Stimulated activated naive CD8-positive, alpha-beta T cell treated with anti-CD3 and anti-CD28 coated beads, Interleukin-15, amount 100 ng/mL, for 72 hours (primary cell): ENCODE measurements at regions not wholly inside any gene's neighbourhood (a gene's known extent, or its start where the extent isn't known, plus 50 kb on each side); places are given as distances from the start of the nearest gene placed in this dataset.
"Not testable (repeated sequence)": the region's sequence is repeated elsewhere in the genome, so short reads cannot be mapped to it uniquely, and the experiment has no call there.

Experiments
- ATAC-seq: fragments of 150-1000 bp; cut with Tn5 transposase; 2 replicates; pipeline ENCODE4 v1.10.0; 2021; ENCODE audit warnings: mild to moderate bottlenecking, moderate library complexity
- DNase-seq, 2 donors: peaks; one replicate each; pipeline ENCODE4 v3.0.0; 2021 to 2022
- H3K27ac Mint-ChIP-seq, 2 donors: one replicate each; pipeline ENCODE4 v1.8.0; 2022; ENCODE audit warnings: mild to moderate bottlenecking in 2 of 2, mixed read lengths in 2 of 2, moderate library complexity in 2 of 2
- H3K27me3 Mint-ChIP-seq: one replicate; pipeline ENCODE4 v1.8.0; 2022; ENCODE audit warnings: mixed read lengths
- H3K4me1 Mint-ChIP-seq: one replicate; pipeline ENCODE4 v1.8.0; 2022; ENCODE audit warnings: mild to moderate bottlenecking, mixed read lengths
- H3K4me3 Mint-ChIP-seq, 2 donors: one replicate each; pipeline ENCODE4 v1.8.0; 2022; ENCODE audit warnings: mild to moderate bottlenecking in 2 of 2, mixed read lengths in 2 of 2, moderate library complexity in 1 of 2
- H3K9me3 Mint-ChIP-seq, 2 donors: one replicate each; pipeline ENCODE4 v1.8.0; 2022; ENCODE audit warnings: mixed read lengths in 2 of 2

- no peak for ATAC-seq
- no peaks in the 10 kb centered on the region for H3K4me1 Mint-ChIP-seq
- peaks cover 13 to 14% of the 10 kb centered on the region in 2 donors for H3K9me3 Mint-ChIP-seq
- no peak overlapping the region for H3K27ac Mint-ChIP-seq
- no peak for DNase-seq
- no peaks in the 10 kb centered on the region for H3K27me3 Mint-ChIP-seq
- H3K4me3 Mint-ChIP-seq, result no peak overlapping the region
These were observed 108.4 kb upstream of the DAB1 start for GRCh38 chr1:57532299-57532698.

GRCh38 chr1:57530911-57531260, 107.0 kb upstream of the DAB1 start:
- H3K9me3 Mint-ChIP-seq, result peaks cover 13 to 14% of the 10 kb centered on the region in 2 donors
- not testable (repeated sequence) for H3K27ac Mint-ChIP-seq, H3K4me1 Mint-ChIP-seq, ATAC-seq, DNase-seq, H3K27me3 Mint-ChIP-seq, H3K4me3 Mint-ChIP-seq

DNA sequence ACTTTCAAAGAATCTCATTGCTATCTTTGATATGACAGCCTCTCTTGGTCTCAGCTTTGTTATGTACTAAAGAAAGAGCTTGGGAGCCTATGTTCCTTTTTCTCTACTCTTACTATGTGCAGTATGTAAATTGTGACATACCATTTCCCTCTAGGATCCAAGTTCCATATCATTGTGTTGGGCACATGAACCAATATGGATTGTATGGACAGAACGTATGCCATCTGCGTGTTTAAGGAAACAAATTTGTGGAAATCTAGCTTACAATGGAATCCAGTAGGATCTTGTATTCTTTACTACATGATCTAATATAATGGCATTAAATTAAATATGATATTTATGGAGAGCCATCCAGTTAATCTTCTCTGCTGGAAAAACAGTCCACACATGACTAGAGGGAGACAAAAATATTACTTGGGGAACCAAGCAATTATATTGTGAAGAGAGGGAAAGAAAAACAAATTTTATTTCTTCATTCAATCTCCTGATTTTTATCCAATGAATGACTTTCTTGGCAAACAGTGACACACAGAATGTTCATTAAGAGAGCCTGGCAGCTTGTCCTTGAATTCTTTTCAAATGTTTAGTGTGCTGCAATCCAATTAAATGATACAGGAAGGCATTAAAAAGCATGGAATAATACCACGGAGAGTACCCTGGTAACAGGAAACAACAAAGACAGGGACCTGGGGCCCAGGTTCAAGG, 106.5 kb upstream of the DAB1 start:
- H3K9me3 Mint-ChIP-seq, result peaks cover 13 to 14% of the 10 kb centered on the region in 2 donors
- no peak for ATAC-seq
- no peak overlapping the region for H3K27ac Mint-ChIP-seq
- no peak overlapping the region for H3K4me3 Mint-ChIP-seq
- no peak for DNase-seq
- H3K4me1 Mint-ChIP-seq, result no peaks in the 10 kb centered on the region
- no peaks in the 10 kb centered on the region for H3K27me3 Mint-ChIP-seq

DNA sequence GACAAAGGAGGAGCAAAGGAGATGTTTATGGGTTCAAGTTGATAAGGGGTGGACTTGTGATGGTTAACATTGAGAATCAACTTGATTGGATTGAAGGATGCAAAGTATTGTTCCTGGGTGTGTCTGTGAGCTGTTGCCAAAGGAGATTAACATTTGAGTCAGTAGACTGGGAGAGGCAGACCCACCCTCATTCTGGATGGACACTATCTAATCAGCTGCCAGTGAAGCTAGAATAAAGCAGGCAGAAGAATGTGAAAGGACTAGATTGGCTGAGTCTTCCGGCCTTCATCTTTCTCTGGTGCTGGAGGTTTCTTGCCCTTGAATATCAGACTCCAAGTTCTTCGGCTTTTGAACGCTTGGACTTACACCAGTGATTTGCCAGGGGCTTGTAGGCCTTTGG, 98.7 kb upstream of the DAB1 start:
- H3K9me3 Mint-ChIP-seq, result no peaks in the 10 kb centered on the region
- no peak for DNase-seq
- no peaks in the 10 kb centered on the region for H3K4me1 Mint-ChIP-seq
- H3K4me3 Mint-ChIP-seq, result no peak overlapping the region
- H3K27ac Mint-ChIP-seq, result no peak overlapping the region
- ATAC-seq, result no peak
- H3K27me3 Mint-ChIP-seq, result peaks cover 14% of the 10 kb centered on the region

DNA sequence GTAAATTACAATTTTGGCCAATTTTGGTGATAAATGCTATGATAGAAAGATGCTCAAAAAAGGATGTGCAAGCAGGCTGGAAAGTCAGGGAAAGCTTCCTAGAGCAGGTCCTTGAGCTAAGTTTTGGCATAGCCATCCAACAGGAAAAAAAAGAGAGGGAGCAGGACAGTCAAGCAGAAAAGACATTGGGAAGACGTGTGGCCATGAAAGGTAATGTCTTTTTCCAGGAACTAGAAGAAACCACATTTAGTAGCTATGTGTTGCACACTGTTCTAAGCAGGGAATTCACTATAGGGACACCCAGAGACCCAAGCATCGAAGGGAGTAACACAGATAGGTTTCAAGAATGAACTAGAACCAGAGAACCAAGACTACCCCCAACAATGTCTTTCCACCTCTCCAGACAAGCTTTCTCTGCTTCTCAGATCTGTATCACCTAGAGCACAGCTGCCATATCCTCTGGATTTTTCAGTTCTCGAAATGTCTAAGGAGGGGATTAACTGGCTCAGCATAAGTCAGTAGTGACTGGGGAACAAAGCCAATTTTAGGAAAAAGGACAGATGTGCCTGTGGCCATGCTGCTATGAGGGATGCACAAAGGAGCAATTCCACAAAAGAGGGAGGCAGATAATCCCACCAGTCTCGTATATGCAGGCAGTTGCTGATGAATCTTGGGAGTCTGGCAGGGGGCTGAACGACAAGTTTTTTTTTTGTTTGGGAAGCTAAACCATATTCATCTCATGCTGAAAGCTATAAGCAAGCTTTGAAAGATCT, 97.1 kb upstream of the DAB1 start:
- Mint-ChIP-seq H3K27me3 (peaks cover 14% of the 10 kb centered on the region), H3K27ac (no peak overlapping the region), H3K4me3 (no peak overlapping the region), H3K9me3 (no peaks in the 10 kb centered on the region), H3K4me1 (no peaks in the 10 kb centered on the region)
- DNase-seq (no peak), ATAC-seq (no peak)

DNA sequence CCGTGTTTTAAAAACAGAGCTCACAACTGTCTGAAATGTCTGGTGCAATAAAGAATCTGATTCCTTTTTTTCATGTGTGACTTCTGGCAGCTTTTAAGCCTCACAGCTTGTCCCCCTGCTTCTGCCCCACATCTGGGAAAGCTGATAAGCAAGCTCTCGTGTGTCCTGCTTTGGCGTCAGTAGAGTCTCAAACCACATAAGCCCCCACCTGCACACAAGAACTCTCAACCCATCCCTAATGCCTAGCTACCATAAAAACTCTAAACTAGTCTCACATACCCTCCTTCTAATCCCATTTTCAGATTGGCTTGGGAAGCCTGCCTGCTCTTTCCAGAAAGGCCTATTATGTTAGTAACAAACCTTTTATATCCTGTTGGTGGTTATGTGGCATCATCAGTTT, 94.6 kb upstream of the DAB1 start:
- Mint-ChIP-seq H3K27ac (peak overlapping the region in 1 of 2 donors; percentile 28), H3K9me3 (no peaks in the 10 kb centered on the region), H3K4me1 (no peaks in the 10 kb centered on the region), H3K4me3 (no peak overlapping the region), H3K27me3 (peaks cover 20% of the 10 kb centered on the region)
- no peak for DNase-seq
- no peak for ATAC-seq

- Mint-ChIP-seq H3K4me1 (no peaks in the 10 kb centered on the region), H3K27me3 (peaks cover 27% of the 10 kb centered on the region), H3K4me3 (no peak overlapping the region), H3K27ac (no peak overlapping the region), H3K9me3 (no peaks in the 10 kb centered on the region)
- DNase-seq (no peak), ATAC-seq (no peak)
These were observed 93.9 kb upstream of the DAB1 start for GRCh38 chr1:57517587-57518374.

DNA sequence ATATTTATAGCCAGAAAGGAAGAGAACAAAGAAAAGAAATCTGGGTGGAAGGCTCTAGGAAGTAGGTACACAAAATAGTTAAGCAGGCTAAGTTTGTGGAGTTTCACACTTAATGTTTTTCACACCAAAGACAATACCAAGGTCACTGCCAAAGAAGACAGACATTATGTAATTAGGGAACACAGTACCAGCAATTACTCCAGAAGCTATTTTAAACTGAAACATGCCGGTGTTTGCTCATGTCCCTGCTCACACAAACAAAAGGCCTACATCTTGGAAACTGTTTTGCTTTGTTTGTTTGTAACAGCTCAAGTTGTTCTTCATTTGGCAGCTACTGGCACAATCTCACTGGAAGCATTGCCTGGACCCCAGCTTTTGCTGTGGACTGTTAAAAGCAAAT, 88.5 kb upstream of the DAB1 start:
- no peak for DNase-seq
- Mint-ChIP-seq H3K27ac (no peak overlapping the region), H3K4me3 (no peak overlapping the region), H3K9me3 (peaks cover 6 to 7% of the 10 kb centered on the region in 2 donors), H3K4me1 (no peaks in the 10 kb centered on the region), H3K27me3 (peaks cover 14% of the 10 kb centered on the region)
- ATAC-seq, result no peak

DNA sequence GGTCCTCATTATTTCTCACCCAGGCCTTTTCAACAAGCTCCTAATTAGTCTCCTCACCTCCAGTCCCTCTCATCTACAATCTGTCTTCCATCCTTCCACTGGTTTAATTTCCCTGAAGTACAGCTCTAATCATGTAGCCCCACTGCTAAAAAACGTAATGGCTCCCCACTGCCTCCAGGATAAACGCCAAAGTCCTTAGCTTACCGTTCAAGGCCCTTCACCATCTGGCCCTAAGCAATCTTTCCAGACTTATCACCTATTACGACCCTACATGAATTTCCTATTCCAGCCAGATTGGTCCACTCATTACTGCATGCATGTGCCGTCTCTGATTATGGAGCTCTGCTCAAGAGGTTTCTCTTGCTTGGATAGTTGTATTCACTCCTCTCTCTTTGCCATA, 83.1 kb upstream of the DAB1 start:
- DNase-seq, result no peak
- ATAC-seq, result no peak
- Mint-ChIP-seq H3K27me3 (no peaks in the 10 kb centered on the region), H3K27ac (peak overlapping the region in 1 of 2 donors; percentile 4), H3K4me1 (no peaks in the 10 kb centered on the region), H3K4me3 (no peak overlapping the region), H3K9me3 (peaks cover 6 to 15% of the 10 kb centered on the region in 2 donors)

- no peak overlapping the region for H3K27ac Mint-ChIP-seq
- H3K4me3 Mint-ChIP-seq, result no peak overlapping the region
These were observed 79.5 kb upstream of the DAB1 start for GRCh38 chr1:57503337-57503736.

GRCh38 chr1:57500136-57500830, 76.4 kb upstream of the DAB1 start:
- Mint-ChIP-seq H3K4me1 (no peaks in the 10 kb centered on the region), H3K27ac (no peak overlapping the region), H3K27me3 (no peaks in the 10 kb centered on the region), H3K4me3 (no peak overlapping the region), H3K9me3 (peaks cover 0 to 8% of the 10 kb centered on the region in 2 donors)
- no peak for ATAC-seq
- no peak for DNase-seq

More at GRCh38 chr1:57503337-57503736, 79.5 kb upstream of the DAB1 start:
- H3K4me1 Mint-ChIP-seq, result no peaks in the 10 kb centered on the region
- H3K27me3 Mint-ChIP-seq, result no peaks in the 10 kb centered on the region
- H3K9me3 Mint-ChIP-seq, result peaks cover 6 to 15% of the 10 kb centered on the region in 2 donors
- ATAC-seq (no peak), DNase-seq (no peak)

GRCh38 chr1:57494530-57495079, 70.7 kb upstream of the DAB1 start:
- no peak for DNase-seq
- H3K4me1 Mint-ChIP-seq, result no peaks in the 10 kb centered on the region
- no peak for ATAC-seq
- H3K9me3 Mint-ChIP-seq, result peaks cover 0 to 8% of the 10 kb centered on the region in 2 donors
- H3K27ac Mint-ChIP-seq, result no peak overlapping the region
- no peak overlapping the region for H3K4me3 Mint-ChIP-seq
- no peaks in the 10 kb centered on the region for H3K27me3 Mint-ChIP-seq

- Mint-ChIP-seq H3K27me3 (no peaks in the 10 kb centered on the region), H3K9me3 (peaks cover 0 to 4% of the 10 kb centered on the region in 2 donors), H3K4me1 (no peaks in the 10 kb centered on the region), H3K27ac (no peak overlapping the region), H3K4me3 (no peak overlapping the region)
- no peak for DNase-seq
- no peak for ATAC-seq
These were observed 68.8 kb upstream of the DAB1 start for GRCh38 chr1:57492586-57493226.

GRCh38 chr1:57489358-57490036, 65.6 kb upstream of the DAB1 start:
- Mint-ChIP-seq H3K27ac (no peak overlapping the region), H3K9me3 (no peaks in the 10 kb centered on the region), H3K4me1 (no peaks in the 10 kb centered on the region), H3K4me3 (no peak overlapping the region), H3K27me3 (no peaks in the 10 kb centered on the region)
- DNase-seq (no peak), ATAC-seq (no peak)
